HG02763 (cell line): ENCODE measurements at regions not wholly inside any gene's neighbourhood (a gene's known extent, or its start where the extent isn't known, plus 50 kb on each side); places are given as distances from the start of the nearest gene placed in this dataset.
"Not testable (repeated sequence)": the region's sequence is repeated elsewhere in the genome, so short reads cannot be mapped to it uniquely, and the experiment has no call there.

Experiments
- ATAC-seq: cut with Tn5 transposase; IDR thresholded peaks from one replicate; pipeline ENCODE4 v1.9.1; 2021; ENCODE audit warnings: mild to moderate bottlenecking, moderate library complexity; ENCODE audit not compliant: unreplicated experiment

- no peak for ATAC-seq
These were observed 381.0 kb upstream of the NRP1 start for GRCh38 chr10:33715303-33715975.

DNA sequence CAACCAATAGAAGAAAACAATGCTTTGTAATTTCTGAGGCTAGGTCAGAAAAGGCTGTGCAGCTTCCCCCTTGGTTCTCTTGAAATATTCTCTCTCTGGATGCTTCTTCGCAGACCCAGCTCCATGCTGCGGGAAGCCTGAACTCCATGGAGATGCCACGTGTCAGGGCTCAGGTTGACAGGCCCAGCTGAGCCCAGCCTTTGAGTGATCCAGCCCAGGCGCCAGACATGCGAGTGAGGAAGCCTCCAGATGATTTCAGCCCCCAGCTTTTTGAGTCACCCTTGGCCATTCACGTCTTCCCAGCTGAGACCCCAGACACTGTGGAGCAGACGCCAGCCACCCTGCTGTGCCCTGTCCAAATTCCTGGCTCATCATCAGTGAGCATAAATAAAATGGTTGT, 378.4 kb upstream of the NRP1 start:
- ATAC-seq, result no peak

DNA sequence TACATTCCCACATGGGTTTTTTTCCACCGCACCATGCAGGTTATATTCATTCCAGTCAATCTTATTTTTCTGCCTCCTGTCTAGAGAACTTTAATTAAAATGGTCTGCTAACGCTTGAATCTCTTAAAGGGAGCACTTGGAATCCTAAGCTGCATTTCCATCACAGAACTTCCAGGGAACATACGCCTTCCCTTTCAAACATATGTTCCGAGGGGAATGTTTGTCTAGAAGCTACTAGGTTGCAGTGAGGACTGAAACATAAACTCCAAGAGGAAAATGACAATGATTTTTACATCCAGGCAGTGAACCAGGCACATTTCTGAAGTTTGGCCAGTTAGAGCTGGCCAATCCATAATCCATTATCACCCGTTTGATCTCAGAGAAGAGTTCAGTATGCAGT, 375.5 kb upstream of the NRP1 start:
- ATAC-seq, result no peak

DNA sequence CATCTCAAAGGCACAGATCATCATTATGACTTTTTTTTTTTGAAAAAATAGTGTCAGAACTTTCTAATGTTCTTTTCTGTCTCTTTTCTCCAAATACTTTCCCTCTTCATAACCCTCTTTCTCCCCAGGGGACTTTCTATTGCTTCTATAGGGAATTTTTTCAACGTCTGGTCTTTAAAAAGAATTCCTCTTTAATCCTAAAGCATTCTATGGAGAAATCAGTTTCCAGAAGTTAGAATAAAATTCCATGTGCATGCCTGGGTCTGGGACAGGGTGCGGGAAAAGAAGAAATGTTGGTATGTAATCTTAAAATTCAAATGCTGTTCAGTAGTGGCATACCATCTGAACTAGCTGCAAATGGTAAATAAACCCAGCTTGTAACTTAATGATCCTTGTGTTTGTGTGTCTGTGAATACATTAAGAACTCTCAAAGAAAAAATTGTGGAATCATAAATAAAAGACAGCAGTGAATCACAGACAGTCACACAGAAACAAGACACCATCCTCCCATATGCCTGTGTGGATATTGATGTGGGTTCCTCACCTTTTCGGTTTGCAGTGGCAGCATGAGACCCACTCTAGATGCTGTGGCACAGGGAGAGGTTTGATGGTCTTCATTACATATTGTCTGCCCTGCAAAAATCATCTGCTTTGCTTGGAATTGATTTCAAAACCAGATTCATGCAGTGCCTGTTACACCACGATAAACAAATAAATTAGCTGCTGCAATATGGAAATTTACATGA, 374.7 kb upstream of the NRP1 start:
- ATAC-seq, result no peak

DNA sequence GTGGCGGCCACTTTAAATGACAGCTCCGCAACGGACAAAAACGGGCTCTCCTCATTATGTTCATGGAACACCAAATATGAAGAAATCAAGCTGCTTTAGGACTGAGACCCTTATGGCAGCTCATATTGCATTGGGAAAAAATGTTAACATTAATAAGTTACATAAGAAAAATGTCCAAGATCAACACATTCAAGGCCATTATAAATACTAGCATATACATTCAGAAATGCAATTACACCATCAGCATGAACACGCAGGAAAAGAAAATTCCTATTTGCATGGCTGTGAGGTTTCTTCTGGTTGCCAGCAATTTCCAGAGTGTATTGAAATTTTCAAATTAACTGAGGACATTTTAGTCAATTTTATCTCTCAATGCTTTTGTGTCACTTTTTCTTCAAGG, 374.1 kb upstream of the NRP1 start:
- no peak for ATAC-seq

DNA sequence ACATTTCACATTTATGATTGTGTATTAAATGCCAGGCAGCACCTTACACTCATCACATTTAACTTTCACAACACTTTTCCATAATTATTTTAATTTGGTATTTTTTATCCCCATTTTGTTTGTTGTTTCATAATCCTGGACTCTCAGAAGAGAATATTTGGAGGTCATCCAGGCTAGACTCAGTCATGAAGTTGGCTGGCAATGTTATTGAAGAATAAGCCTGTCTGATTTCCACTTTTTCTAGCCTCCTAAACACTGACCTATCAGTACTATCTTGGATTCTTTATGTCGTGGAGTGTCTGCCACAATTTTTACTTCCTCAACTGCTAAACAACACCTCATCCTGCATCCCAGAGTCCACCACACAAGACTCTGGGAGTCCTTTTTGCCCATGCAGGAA, 372.3 kb upstream of the NRP1 start:
- ATAC-seq, result no peak

- ATAC-seq, result no peak
These were observed 371.7 kb upstream of the NRP1 start for GRCh38 chr10:33706191-33706590.

GRCh38 chr10:33704214-33704830, 369.9 kb upstream of the NRP1 start:
- ATAC-seq, result no peak

DNA sequence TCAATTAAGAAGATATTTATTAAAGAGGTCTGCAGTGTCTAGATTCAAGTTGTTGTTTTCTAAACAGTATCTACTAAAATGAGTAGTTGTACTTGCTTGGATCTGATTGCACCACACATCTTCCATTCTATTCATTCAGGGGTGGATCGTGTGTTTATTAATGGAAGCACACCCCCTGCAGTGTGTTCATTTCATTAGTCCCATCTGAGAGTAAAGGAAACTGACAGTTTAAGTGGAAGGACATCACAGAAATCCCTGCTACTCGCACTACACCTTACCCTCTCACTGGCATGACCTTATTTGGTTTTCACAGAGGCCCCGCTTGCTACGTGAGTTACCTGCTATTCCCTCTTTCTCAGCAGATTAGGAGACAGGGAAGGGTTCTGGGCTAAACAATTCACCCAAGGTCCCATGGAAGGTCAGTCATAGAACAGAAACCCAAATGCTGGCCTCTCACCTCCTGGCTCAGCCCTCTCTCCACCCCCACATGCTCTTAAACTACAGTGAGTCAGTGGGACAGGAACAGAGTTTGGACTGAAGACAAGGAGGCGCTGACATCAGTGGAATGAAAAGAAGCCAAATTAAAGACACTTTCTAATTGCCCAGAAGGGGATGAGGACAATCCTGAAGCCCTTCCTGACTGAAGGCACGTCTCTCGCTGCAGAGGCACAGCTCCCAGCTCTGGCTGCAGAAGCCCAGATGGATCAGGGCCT, 369.2 kb upstream of the NRP1 start:
- no peak for ATAC-seq

DNA sequence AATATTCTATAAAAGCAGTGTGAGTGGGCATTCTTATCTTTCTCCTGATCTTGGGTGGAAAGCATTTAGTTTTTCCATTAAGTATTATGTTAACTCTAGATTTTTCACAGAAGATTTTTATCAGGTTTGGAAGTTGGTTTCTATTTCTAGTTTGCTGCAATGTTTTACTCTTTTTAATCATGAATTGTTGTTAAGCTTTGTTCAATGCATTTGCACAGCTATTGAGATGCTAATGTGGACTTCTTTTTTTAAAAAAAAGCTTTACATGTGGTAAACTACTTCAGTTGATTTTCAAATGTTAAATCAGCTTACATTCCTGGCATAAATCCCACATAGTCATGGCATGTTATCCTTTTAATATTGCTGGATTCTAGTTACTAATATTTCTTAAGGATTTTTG, 363.6 kb upstream of the NRP1 start:
- ATAC-seq, result no peak

GRCh38 chr10:33697016-33697415, 362.5 kb upstream of the NRP1 start:
- no peak for ATAC-seq

GRCh38 chr10:33695536-33695935, 361.1 kb upstream of the NRP1 start:
- no peak for ATAC-seq

DNA sequence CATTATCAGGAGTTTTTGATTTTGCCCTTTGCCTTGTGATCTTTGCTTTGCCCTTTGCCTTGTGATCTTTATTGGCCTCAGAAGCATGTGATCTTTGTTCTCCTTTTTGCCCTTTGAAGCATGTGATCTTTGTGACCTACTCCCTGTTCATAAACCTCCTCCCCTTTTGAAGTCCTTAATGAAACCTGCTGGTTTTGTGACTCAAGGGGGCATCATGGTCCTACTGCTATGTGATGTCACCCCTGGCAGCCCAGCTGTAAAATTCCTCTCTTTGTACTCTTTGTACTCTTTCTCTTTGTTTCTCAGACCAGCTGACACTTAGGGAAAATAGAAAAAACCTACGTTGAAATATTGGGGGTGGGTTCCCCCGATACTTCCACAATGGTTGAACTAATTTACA, 356.1 kb upstream of the NRP1 start:
- not testable (repeated sequence) for ATAC-seq

- ATAC-seq, result no peak
These were observed 354.0 kb upstream of the NRP1 start for GRCh38 chr10:33688506-33688905.

DNA sequence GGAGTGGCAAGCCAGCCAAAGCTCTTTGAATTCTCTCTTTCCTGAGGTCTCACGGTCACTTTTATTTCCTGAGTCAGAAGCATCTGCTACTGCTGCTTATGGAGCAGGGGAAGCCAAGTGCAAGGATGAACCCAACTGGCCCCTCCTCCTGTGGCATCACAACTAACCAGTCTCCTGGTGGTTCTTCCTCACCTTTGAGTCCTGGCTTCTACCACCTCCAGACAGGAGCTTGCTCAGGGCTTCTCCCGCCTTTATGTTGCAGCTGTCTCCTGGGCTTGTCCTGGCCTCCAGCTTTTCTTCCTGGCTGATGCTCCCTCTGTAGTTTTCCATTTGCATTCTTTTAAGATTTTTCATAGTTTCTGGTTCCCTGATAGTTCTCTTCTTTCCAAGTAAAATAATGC, 349.7 kb upstream of the NRP1 start:
- no peak for ATAC-seq

DNA sequence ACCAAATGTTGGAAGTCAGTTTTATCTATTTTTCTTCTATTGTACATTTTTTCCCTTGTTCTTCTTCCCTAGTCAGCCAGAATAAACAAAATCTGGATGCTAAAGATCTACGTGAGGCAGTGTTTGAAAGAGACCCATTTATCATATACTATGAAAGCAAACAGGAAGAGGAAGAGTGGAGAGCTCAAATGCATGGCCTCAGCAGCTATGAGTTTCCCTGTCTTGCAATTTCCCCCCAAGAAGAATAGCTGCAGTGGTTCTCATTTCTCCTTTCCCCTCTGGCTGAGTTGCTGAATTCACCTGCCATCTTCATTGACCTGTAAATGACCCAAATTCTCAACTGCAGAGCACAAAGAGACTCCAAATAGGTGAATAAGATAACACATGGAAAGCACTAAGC, 347.1 kb upstream of the NRP1 start:
- ATAC-seq, result no peak

DNA sequence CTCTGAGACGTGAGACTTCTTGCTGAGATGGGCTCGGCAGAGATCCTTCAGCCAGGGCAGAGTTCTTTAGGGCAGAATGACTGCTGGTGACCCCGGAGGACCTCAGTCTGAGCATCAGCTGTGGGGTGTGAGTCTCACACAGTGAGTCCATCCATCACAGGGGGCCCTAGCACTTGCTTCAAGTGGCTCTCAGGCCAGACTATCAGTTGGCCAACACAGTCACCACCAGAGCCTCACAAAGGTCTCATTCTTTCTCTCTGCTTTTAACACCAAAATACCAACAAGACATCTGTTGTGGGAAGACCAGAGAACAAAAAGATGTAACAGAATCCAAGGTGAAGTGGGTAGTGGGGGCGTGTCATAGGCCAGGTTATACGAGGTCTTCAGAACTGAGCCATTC, 345.6 kb upstream of the NRP1 start:
- no peak for ATAC-seq

GRCh38 chr10:33676606-33677339, 342.3 kb upstream of the NRP1 start:
- ATAC-seq, result no peak

DNA sequence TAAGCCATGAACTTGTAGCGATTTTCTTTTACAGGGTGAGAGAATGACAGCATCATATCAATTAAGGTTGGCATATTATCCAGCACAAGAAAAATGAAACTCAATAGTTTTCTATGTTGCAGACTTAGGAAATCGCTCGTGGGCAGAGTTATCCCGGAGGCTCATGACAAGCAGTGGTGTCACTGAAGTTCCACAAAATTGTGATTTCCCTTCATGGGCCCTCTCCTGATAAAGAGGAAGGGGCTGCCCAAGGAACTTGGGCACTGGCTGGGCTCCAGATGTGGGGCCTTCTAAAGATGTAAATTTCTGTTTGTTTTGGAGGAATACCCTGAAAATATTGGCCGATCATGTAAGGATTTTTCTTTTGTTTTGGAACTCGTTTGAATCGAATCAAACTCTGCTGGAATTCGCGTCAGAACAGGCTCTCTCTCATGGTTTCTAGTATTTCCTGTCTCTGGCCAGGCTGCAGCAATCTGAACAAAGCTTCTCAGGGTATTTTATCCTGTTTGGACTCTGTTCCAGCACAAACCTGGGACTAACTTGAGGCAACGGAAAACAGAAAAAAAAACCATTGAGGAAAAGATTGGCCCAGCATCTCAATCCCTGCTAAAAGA, 340.6 kb upstream of the NRP1 start:
- ATAC-seq, result no peak

DNA sequence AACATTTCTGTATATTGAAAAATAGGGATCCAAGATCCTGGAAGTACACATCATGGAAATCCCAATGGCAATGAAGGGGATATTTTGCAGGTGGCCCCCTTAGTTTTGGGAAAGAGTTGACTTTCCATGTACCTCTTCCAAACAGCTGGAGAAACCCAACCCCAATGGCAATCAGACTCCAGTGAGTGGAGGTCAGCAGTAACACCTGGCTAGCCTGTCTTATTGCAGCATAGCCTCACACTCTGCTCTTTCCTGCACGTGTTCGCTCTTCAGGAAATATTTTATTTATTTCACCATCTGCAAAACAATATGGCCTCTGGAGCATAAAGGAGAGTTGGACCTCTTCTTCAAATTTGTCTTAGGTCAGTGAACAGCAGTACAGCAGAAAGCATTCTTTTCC, 340.0 kb upstream of the NRP1 start:
- ATAC-seq, result no peak
